Stimulated activated naive CD4-positive, alpha-beta T cell (primary cell): ENCODE measurements at regions not wholly inside any gene's neighbourhood (a gene's known extent, or its start where the extent isn't known, plus 50 kb on each side); places are given as distances from the start of the nearest gene placed in this dataset.

ENCODE experiments used
- DNase-seq, 6 experiments: peaks; one replicate each; lab custom pipeline; 2025; lab: John Stamatoyannopoulos, UW

DNA sequence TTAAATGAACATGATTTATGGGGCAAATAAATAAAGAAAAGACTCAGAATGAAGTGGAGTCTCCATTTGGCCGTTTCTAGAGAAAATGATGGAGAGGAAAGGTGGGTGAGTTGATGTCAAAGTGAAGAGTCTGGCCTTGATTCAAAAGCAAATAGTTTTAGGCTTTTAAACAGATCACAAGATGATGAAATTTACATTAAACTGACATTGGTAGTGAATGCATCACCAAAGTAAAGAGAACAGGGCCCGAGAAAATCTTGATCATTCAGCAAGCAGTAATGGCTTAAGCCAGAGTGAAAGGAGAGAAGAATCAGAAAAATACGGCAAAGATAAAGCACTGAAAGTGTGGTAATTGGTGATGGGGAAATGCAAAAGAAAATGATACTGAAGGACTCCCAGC lies 460.0 kb upstream of the SGCD start:
- no peak for DNase-seq

- DNase-seq = no peak
These were observed 459.4 kb upstream of the SGCD start for GRCh38 chr5:155867522-155868088.

- DNase-seq = no peak
These were observed 456.3 kb upstream of the SGCD start for GRCh38 chr5:155870636-155871035.

DNA sequence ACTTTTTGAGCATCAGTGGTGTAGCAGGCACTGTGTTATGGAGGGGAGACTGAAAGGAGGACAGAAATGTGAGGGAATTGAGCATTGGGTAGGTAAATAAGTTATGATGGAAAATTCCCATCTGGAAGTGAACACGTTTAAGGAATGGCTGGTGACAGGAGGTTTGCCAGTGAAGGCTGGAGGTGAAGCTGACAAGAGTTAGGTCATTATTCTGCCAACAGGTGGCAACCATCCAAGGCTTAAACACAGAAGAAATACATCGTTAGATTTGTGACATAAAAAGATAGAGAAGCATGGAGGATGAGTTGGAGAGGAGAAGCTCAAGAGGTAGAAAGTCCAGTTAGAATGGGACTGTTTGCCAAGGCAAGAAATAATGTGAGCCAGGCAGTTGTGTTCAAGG lies 455.3 kb upstream of the SGCD start:
- DNase-seq = no peak

- no peak for DNase-seq
These were observed 454.2 kb upstream of the SGCD start for GRCh38 chr5:155872629-155873220.

- DNase-seq = no peak
These were observed 447.9 kb upstream of the SGCD start for GRCh38 chr5:155878991-155879575.

GRCh38 chr5:155884041-155884440 lies 442.9 kb upstream of the SGCD start:
- no peak for DNase-seq

DNA sequence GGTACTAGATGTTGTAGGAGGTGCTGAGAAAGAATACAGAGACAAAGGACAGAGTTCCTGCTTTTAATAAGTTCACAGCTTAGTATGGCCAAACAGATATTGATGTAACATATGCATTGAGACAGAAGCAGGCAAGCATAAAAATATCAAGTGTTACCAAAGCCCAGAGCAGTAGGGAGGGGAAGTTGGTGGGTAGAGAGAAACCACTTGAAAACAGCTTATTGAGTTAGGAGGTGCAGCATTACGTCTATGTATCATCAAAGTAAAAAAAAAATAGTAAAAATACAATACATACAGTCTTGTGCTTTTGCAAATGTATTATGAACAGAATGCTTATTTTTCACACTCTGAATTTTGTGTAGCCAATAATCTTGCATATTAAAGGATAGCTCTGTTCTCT lies 441.8 kb upstream of the SGCD start:
- no peak for DNase-seq

- no peak for DNase-seq
These were observed 440.5 kb upstream of the SGCD start for GRCh38 chr5:155886311-155887031.

DNA sequence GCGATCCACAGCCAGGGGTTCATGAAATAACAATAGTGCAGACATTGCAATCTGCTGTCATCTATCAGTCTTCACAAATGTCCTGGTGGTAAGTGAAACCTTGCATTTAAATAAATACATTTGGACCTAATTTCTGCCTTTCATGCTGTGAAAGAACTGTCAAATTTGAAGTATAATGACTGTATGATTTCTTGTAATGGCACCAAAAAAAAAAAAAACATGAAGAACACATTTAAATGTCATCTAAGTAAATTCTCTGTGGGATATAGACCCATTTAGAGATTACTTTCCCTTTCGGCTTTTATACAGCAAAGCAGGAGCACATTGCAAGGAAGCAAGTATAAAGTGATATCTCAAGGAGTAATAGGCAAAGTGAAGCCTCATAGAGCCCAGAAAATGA lies 431.5 kb upstream of the SGCD start:
- no peak for DNase-seq

GRCh38 chr5:155897761-155898160 lies 429.2 kb upstream of the SGCD start:
- no peak for DNase-seq

- no peak for DNase-seq
These were observed 428.7 kb upstream of the SGCD start for GRCh38 chr5:155898284-155898683.

- no peak for DNase-seq
These were observed 423.2 kb upstream of the SGCD start for GRCh38 chr5:155903791-155904190.

DNA sequence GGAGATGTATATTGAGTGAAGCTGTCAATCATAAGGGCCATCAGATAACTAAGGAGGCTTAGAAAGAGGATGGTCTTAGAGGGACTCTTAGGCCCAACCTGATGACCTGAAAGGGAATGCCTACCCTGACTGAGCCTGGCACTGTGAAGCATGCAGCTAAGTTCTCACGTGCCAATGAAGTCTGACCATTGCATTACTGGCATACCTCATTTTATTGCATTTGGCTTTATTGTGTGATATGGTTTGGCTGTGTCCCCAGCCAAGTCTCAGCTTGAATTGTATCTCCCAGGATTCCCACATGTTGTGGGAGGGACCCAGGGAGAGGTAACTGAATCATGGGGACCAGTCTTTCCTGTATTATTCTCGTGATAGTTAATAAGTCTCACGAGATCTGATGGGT lies 421.6 kb upstream of the SGCD start:
- no peak for DNase-seq

DNA sequence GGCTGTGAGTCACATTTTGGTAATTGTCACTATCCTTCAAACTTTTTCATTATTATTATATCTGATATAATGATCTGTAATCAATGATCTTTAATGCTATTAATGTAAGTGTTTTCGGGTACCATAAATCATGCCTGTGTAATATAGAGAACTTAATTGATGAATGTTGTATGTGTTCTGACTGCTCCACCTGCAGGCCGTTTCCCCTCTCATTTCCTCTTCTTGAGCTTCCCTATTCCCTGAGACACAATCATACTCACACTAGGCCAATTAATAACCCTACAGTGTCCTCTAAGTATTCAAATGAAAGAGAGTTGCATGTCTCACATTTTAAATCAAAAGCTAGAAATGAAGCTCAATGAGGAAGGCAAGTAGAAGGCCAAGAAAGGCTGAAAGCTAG lies 420.9 kb upstream of the SGCD start:
- DNase-seq = no peak

- DNase-seq = no peak
These were observed 418.4 kb upstream of the SGCD start for GRCh38 chr5:155908543-155908942.

- no peak for DNase-seq
These were observed 414.7 kb upstream of the SGCD start for GRCh38 chr5:155912291-155912690.

- DNase-seq = no peak
These were observed 412.2 kb upstream of the SGCD start for GRCh38 chr5:155914766-155915165.

GRCh38 chr5:155915601-155916000 lies 411.4 kb upstream of the SGCD start:
- DNase-seq = no peak

DNA sequence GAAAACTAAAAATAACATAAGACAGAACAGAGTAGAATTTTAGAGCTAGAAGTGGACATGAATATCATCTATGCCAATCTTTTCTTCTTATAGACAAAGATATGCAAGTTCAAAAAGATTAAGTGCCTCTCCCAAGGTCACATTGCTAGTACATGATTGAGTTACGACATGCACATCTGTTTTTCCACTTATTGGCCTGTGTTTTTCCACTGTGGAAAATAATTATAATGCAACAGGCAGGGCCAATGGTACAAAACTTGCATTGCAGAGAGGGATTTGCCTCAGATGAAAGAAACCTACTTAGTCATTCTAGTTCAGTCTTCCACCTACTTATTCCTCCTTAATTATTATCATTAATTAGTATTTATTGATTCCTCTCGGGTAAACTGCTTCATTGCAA lies 407.8 kb upstream of the SGCD start:
- DNase-seq = no peak

DNA sequence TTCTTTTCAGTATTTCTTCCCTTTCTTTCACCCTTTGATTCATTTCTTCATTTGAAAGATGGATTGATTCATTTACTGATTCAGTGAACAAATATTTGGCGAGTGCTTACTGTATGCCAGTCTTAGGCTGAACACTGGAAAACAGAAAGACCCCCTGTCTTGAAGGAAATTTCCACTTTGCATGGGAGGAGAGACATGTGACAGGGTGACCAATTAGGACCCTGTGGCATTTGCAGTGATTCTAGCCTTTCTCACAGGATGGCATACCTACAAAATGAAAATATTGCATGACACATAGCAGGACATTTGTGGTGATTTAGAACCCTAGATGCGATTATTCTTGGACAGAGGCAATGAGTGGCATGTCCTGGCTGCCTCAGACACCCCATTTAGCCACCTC lies 407.2 kb upstream of the SGCD start:
- DNase-seq = no peak

DNA sequence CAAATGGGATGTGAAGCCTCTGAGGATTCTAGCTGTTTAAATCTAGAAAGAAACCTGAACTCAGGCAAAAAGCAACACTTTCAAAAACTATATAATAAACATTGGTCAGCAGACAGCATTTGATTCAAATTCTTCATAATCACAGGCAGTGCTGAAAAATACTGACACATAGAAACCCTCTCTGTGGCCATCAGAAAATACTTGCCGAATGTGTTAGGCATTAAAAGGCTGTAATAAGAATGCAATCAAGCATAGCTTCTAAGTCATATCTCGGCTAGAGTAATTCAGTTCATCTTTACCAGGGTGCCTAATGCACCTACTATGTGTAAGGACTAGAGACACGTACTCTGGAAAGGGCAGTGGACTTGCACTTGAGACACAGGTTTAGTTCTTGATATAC lies 405.3 kb upstream of the SGCD start:
- DNase-seq = no peak

DNA sequence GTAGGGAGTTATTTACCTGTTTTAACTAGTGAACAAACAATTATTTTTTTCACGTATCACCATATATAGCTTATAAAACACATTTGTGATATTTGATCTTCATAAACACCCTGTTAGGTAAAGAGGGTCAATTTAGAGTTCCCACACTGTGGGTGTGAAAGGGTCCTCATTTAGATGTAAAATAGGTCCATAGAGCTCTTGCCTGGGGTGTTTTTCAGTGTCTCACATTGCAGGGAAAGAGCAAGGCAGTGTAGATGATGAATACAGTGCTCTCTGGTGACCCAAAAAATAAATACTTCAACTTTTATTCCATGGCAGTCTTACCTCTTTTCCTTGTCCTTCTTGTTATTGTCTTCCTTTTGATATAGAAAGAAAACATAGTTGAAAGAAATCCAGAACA lies 403.2 kb upstream of the SGCD start:
- DNase-seq = no peak
